ENCODE measurements at regions not wholly inside any gene's neighbourhood (a gene's known extent, or its start where the extent isn't known, plus 50 kb on each side); places are given as distances from the start of the nearest gene placed in this dataset.

DNA sequence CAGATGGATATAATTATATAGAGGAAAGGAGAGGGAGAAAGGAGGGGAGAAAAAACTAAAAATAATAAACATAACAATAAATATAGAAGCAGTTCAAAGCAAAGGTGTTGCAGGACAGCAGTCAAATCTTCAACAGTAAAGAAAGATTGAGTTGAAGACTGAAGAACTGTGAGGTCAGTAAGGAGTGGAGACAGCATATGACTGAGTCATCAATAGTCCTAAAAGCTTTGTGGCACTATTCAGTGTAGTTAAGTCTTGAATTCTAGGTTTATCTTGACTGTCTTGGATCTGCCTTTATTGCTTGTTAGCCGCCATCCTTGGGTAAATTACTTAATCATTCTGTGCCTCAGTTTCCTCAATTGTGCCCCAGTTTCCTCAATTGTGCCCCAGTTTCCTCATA lies 137.0 kb downstream of the MRPS30 start:
- H3K27me3 ChIP-seq (ENCODE audit: control insufficient read depth in 1 of 2, insufficient read depth in 2 of 2, low read length in 2 of 2), result no peaks in the 10 kb centered on the region
- TF ChIP-seq, protein P1, sequence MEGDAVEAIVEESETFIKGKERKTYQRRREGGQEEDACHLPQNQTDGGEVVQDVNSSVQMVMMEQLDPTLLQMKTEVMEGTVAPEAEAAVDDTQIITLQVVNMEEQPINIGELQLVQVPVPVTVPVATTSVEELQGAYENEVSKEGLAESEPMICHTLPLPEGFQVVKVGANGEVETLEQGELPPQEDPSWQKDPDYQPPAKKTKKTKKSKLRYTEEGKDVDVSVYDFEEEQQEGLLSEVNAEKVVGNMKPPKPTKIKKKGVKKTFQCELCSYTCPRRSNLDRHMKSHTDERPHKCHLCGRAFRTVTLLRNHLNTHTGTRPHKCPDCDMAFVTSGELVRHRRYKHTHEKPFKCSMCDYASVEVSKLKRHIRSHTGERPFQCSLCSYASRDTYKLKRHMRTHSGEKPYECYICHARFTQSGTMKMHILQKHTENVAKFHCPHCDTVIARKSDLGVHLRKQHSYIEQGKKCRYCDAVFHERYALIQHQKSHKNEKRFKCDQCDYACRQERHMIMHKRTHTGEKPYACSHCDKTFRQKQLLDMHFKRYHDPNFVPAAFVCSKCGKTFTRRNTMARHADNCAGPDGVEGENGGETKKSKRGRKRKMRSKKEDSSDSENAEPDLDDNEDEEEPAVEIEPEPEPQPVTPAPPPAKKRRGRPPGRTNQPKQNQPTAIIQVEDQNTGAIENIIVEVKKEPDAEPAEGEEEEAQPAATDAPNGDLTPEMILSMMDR (IDR thresholded peaks at IDR 0.05), result no peak
- no peaks in the 10 kb centered on the region for H3K36me3 Mint-ChIP-seq (ENCODE audit: low read depth)
- H3K27me3 Mint-ChIP-seq, result no peaks in the 10 kb centered on the region
- POLR2A ChIA-PET, result no interaction called here
- H3K27ac ChIP-seq (ENCODE audit: low read depth in 1 of 2, low read length in 2 of 2), result no peak overlapping the region
- intact Hi-C loops (cut with DNase I, micrococcal nuclease), result no loop called here
- DNase-seq (no peak), ATAC-seq (ENCODE audit: poor library complexity) (no peak)
- H3K9me3 ChIP-seq (ENCODE audit: control insufficient read depth in 1 of 2, insufficient read depth in 1 of 2, low read length in 2 of 2), result peaks cover 0 to 4% of the 10 kb centered on the region in 2 experiments
- H3K4me1 ChIP-seq (ENCODE audit: insufficient read depth, low read length), result no peaks in the 10 kb centered on the region
- H3K9me3 Mint-ChIP-seq, result peaks cover under 1% of the 10 kb centered on the region
- no peak overlapping the region for H3K27ac Mint-ChIP-seq
- no peaks in the 10 kb centered on the region for H3K36me3 ChIP-seq (ENCODE audit: insufficient read depth, low read length)
- H3K4me1 Mint-ChIP-seq (ENCODE audit: low read depth), result no peaks in the 10 kb centered on the region
- CTCF ChIA-PET, result no interaction called here
- no peak overlapping the region for H3K4me3 Mint-ChIP-seq
- no peak overlapping the region for H3K4me3 ChIP-seq (ENCODE audit: low read length)

DNA sequence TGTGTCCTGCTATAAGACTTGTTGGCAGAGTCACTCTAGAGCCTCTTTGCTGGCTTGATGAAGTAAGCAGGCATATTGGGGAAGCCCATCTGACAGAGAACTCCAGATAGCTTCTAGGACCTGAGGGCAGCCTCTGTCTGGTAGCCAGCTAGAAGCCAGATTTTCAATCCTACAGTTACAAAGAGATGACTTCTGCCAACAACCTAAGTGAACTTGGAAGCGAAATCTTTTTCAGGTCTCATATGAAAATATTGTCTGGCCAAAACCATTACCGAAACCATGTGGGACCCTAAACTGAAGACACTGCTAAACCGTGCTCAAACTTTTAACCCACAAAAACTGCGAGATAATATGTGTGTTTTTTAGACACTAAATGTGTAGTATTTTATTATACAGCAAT lies 140.9 kb downstream of the MRPS30 start:
- Mint-ChIP-seq H3K36me3 (ENCODE audit: low read depth) (no peaks in the 10 kb centered on the region), H3K9me3 (no peaks in the 10 kb centered on the region), H3K4me1 (ENCODE audit: low read depth) (no peaks in the 10 kb centered on the region), H3K4me3 (no peak overlapping the region), H3K27me3 (no peaks in the 10 kb centered on the region), H3K27ac (no peak overlapping the region)
- Histone ChIP-seq H3K4me3 (ENCODE audit: low read length) (no peak overlapping the region), H3K27ac (ENCODE audit: low read depth in 1 of 2, low read length in 2 of 2) (no peak overlapping the region), H3K9me3 (ENCODE audit: control insufficient read depth in 1 of 2, insufficient read depth in 1 of 2, low read length in 2 of 2) (peaks cover 3 to 4% of the 10 kb centered on the region in 2 experiments), H3K36me3 (ENCODE audit: insufficient read depth, low read length) (no peaks in the 10 kb centered on the region), H3K4me1 (ENCODE audit: insufficient read depth, low read length) (no peaks in the 10 kb centered on the region), H3K27me3 (ENCODE audit: control insufficient read depth in 1 of 2, insufficient read depth in 2 of 2, low read length in 2 of 2) (no peaks in the 10 kb centered on the region)
- ChIA-PET POLR2A (no interaction called here), CTCF (no interaction called here)
- DNase-seq, result no peak
- intact Hi-C loops (cut with DNase I, micrococcal nuclease), result no loop called here
- ATAC-seq (ENCODE audit: poor library complexity), result no peak
- TF ChIP-seq, protein P1 (IDR thresholded peaks at IDR 0.05), result no peak

DNA sequence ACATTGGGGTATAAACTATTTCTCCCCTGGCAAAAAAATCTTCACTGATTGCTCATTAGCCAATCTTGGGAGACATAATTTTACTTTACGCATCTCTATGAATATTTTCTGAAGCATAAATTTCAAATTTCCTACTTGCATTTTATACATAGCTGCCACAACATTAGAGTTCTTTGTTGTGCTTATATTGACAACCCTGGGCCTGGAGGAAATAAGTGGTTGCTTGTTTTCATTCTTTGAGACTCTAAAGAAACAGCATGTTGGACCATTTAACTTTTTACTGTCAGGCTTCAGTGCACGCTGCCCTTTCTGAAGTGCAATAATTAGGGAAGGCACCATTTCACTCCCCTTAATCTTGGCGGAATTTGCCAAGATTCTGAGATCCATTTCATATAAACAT lies 142.6 kb downstream of the MRPS30 start:
- Histone ChIP-seq H3K36me3 (ENCODE audit: insufficient read depth, low read length) (no peaks in the 10 kb centered on the region), H3K27ac (ENCODE audit: low read depth in 1 of 2, low read length in 2 of 2) (no peak overlapping the region), H3K27me3 (ENCODE audit: control insufficient read depth in 1 of 2, insufficient read depth in 2 of 2, low read length in 2 of 2) (no peaks in the 10 kb centered on the region), H3K9me3 (ENCODE audit: control insufficient read depth in 1 of 2, insufficient read depth in 1 of 2, low read length in 2 of 2) (peaks cover 3 to 4% of the 10 kb centered on the region in 2 experiments), H3K4me3 (ENCODE audit: low read length) (no peak overlapping the region), H3K4me1 (ENCODE audit: insufficient read depth, low read length) (no peaks in the 10 kb centered on the region)
- Mint-ChIP-seq H3K4me1 (ENCODE audit: low read depth) (no peaks in the 10 kb centered on the region), H3K9me3 (no peaks in the 10 kb centered on the region), H3K36me3 (ENCODE audit: low read depth) (no peaks in the 10 kb centered on the region), H3K27me3 (no peaks in the 10 kb centered on the region), H3K27ac (no peak overlapping the region), H3K4me3 (no peak overlapping the region)
- intact Hi-C loops (cut with DNase I, micrococcal nuclease), result no loop called here
- TF ChIP-seq, protein P1 (IDR thresholded peaks at IDR 0.05), result no peak
- POLR2A ChIA-PET, result no interaction called here
- ATAC-seq (ENCODE audit: poor library complexity), result no peak
- CTCF ChIA-PET, result no interaction called here
- no peak for DNase-seq
